Right lobe of liver (tissue), 6 donors: ENCODE measurements at regions not wholly inside any gene's neighbourhood (a gene's known extent, or its start where the extent isn't known, plus 50 kb on each side); places are given as distances from the start of the nearest gene placed in this dataset.

Experiments
- ATAC-seq, 4 donors: fragments of 200-7000 bp; cut with Tn5 transposase; one replicate each; pipeline ENCODE4 v1.9.1; 2020; ENCODE audit warnings: mild to moderate bottlenecking in 4 of 4, moderate library complexity in 4 of 4
- DNase-seq, 3 donors: peaks; one replicate each; pipeline ENCODE4 v3.0.0-alpha.2; 2020
- H3K27ac ChIP-seq, 3 donors: fragments of 200-600 bp; one replicate each; pipeline ENCODE4 v1.8.0; 2022
- H3K27me3 ChIP-seq, 2 donors: fragments of 200-600 bp; one replicate each; pipeline ENCODE4 v1.8.0; 2022
- H3K36me3 ChIP-seq, 4 donors: fragments of 200-600 bp; sonication (generic) in 1 of 4; one replicate each; pipeline versions ENCODE4 v1.5.1 to v1.8.0; 2017 to 2022; ENCODE audit warnings: control low read depth in 1 of 4
- H3K4me1 ChIP-seq, 4 donors: fragments of 200-600 bp; sonication (generic) in 1 of 4; one replicate each; pipeline versions ENCODE4 v1.5.1 to v1.8.0; 2017 to 2022; ENCODE audit warnings: control low read depth in 1 of 4
- H3K4me3 ChIP-seq, 3 donors: fragments of 200-600 bp; one replicate each; pipeline ENCODE4 v1.8.0; 2022
- H3K9me3 ChIP-seq, 4 donors: fragments of 200-600 bp; sonication (generic) in 1 of 4; one replicate each; pipeline versions ENCODE4 v1.5.1 to v1.8.0; 2017 to 2022; ENCODE audit warnings: control low read depth in 1 of 4
- CTCF ChIP-seq, 4 donors: fragments of 200-600 bp in 3 of 4; fragments of 450-650 bp in 1 of 4; IDR thresholded peaks; one replicate each; pipeline versions ENCODE4 v1.5.1 to v1.8.0; 2016 to 2022; ENCODE audit warnings: antibody characterized with exemption in 4 of 4, mild to moderate bottlenecking in 2 of 4
- POLR2A ChIP-seq: fragments of 450-650 bp; IDR thresholded peaks from one replicate; pipeline ENCODE4 v1.6.1; 2017; ENCODE audit warnings: antibody characterized with exemption, mild to moderate bottlenecking
- WGBS: methylation state at CpG from one replicate; pipeline ENCODE4 v1.1.6; 2018; ENCODE audit warnings: low coverage, low lambda C conversion rate; ENCODE audit not compliant: insufficient coverage; ENCODE audit errors: missing lambda C conversion rate; 5-methylcytosine and 5-hydroxymethylcytosine counted together
- intact Hi-C, 2 donors: fragments of 100-400 bp; cut with DNase I; formaldehyde crosslinking; loops; one replicate each; pipeline versions ENCODE4 v1.11.2 to v1.14.1; 2022
- donor health status: DM: no; HTN: yes; CAD: no.
- donor health status: DM: no; HTN: no; CAD: no.
- donor health status: DM: no; HTN: no; CAD: no.
- donor health status: DM: no; HTN: yes; CAD: no.
- donor health status: DM: no; HTN: yes; CAD: no.

DNA sequence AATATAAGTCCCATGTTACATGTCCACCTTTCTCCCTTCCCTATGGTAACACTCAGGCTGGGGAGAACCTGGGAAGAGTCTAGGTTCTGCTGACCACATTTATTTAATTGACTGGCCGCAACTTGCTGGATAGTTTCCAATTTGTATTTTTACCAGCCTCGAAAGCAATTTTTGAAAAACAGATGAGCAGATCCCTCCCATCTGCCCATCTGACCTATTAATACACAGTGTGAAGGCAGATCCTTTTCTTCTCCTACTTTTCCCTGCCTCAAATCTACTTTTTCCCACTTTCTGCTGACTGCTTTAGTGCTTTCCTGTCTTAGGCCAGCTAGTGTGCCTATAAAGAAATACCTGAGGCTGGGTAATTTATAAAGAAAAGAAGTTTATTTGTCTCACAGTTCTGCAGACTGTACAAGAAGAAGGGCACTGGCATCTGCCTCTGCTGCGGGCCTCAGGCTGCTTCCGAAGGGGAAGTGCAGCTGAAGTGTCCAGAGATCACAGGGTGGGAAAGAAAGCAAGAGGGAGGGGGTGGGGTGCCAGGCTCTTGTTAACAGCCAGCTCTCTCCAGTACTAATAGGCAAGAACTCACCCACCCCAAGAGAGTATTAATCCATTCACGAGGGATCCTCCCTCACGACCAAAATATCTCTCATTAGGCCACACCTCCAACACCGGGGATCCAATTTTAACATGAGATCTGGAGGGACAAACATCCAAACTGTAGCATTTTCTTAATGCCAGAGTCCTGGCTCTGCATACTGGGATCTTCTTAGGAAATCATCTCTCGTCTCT lies 336.0 kb upstream of the IGFBP3 start:
- no peaks in the 10 kb centered on the region for H3K27me3 ChIP-seq
- H3K36me3 ChIP-seq, result no peaks in the 10 kb centered on the region
- H3K27ac ChIP-seq, result no peak overlapping the region
- peaks cover 0 to 4% (median under 1%) of the 10 kb centered on the region in 4 donors for H3K9me3 ChIP-seq
- WGBS, result 64% methylated on average over 8 of the region's 8 CpGs
- no peak overlapping the region for H3K4me3 ChIP-seq
- no peak for ATAC-seq
- intact Hi-C loops, result no loop called here
- no peak for DNase-seq
- H3K4me1 ChIP-seq, result no peaks in the 10 kb centered on the region
- no peak for TF ChIP-seq CTCF (IDR thresholded peaks at IDR 0.05)
- no peak for TF ChIP-seq POLR2A

- H3K9me3 ChIP-seq, result no peaks in the 10 kb centered on the region
- no peak overlapping the region for H3K4me3 ChIP-seq
- DNase-seq (no peak), ATAC-seq (no peak)
- no peak for TF ChIP-seq POLR2A
- no peak for TF ChIP-seq CTCF (IDR thresholded peaks at IDR 0.05)
- no peaks in the 10 kb centered on the region for H3K36me3 ChIP-seq
- intact Hi-C loops, result no loop called here
- H3K27ac ChIP-seq, result no peak overlapping the region
- H3K4me1 ChIP-seq, result no peaks in the 10 kb centered on the region
- 87% methylated on average over 1 of the region's 1 CpG for WGBS
- no peaks in the 10 kb centered on the region for H3K27me3 ChIP-seq
Observed at GRCh38 chr7:46253520-46253919, 332.4 kb upstream of the IGFBP3 start.

DNA sequence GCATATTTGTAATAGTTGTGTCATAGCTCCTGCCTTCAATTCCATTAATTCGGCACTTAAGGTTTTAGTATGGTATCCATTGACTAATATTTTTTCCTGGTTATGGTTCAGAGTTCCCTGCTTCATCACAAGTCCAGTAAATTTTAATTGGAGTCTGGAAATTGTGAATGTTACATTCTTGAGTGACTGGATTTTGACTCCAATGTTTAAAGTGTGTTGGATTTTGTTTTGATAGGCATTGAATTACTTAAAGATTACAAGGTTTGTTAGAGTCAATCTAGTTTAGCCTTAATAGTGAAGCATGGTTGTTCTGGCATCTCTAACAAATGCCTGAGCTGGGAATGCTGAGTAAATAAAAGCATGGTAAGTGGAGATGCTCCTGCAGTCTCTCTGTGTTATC lies 326.6 kb upstream of the IGFBP3 start:
- DNase-seq (no peak), ATAC-seq (no peak)
- Histone ChIP-seq H3K27me3 (no peaks in the 10 kb centered on the region), H3K36me3 (no peaks in the 10 kb centered on the region), H3K4me1 (no peaks in the 10 kb centered on the region), H3K4me3 (no peak overlapping the region), H3K9me3 (no peaks in the 10 kb centered on the region), H3K27ac (no peak overlapping the region)
- intact Hi-C loops, result no loop called here
- TF ChIP-seq POLR2A, result no peak
- TF ChIP-seq CTCF (IDR thresholded peaks at IDR 0.05), result no peak
- WGBS, result 78% methylated on average over 1 of the region's 1 CpG

GRCh38 chr7:46245586-46246111 lies 324.6 kb upstream of the IGFBP3 start:
- H3K36me3 ChIP-seq, result no peaks in the 10 kb centered on the region
- H3K4me1 ChIP-seq, result no peaks in the 10 kb centered on the region
- H3K4me3 ChIP-seq, result no peak overlapping the region
- ATAC-seq (no peak), DNase-seq (no peak)
- H3K9me3 ChIP-seq, result no peaks in the 10 kb centered on the region
- no peak for TF ChIP-seq POLR2A
- no peak for TF ChIP-seq CTCF (IDR thresholded peaks at IDR 0.05)
- WGBS, result 57% methylated on average over 1 of the region's 4 CpGs
- H3K27ac ChIP-seq, result no peak overlapping the region
- no peaks in the 10 kb centered on the region for H3K27me3 ChIP-seq
- intact Hi-C loops, result no loop called here
